ENCODE measurements at regions not wholly inside any gene's neighbourhood (a gene's known extent, or its start where the extent isn't known, plus 50 kb on each side); places are given as distances from the start of the nearest gene placed in this dataset.
"Not testable (repeated sequence)": the region's sequence is repeated elsewhere in the genome, so short reads cannot be mapped to it uniquely, and the experiment has no call there.

GRCh38 chr2:120539937-120540718 is 194.2 kb downstream of the INHBB start:
- no peak for DNase-seq

GRCh38 chr2:120540719-120541552 is 194.7 kb upstream of the GLI2 start:
- no peak for DNase-seq

GRCh38 chr2:120541553-120541932 is 194.1 kb upstream of the GLI2 start:
- no peak for DNase-seq

GRCh38 chr2:120541972-120542670 is 193.5 kb upstream of the GLI2 start:
- no peak for DNase-seq

GRCh38 chr2:120542911-120543527 is 192.6 kb upstream of the GLI2 start:
- DNase-seq = no peak

GRCh38 chr2:120543899-120544298 is 191.8 kb upstream of the GLI2 start:
- DNase-seq = no peak

- no peak for DNase-seq
These were observed 191.1 kb upstream of the GLI2 start for GRCh38 chr2:120544522-120544921.

GRCh38 chr2:120545007-120545406 is 190.7 kb upstream of the GLI2 start:
- not testable (repeated sequence) for DNase-seq

- DNase-seq = no peak
These were observed 190.1 kb upstream of the GLI2 start for GRCh38 chr2:120545521-120546047.

- no peak for DNase-seq
These were observed 189.4 kb upstream of the GLI2 start for GRCh38 chr2:120546048-120546864.

GRCh38 chr2:120546865-120547390 is 188.7 kb upstream of the GLI2 start:
- no peak for DNase-seq

GRCh38 chr2:120547662-120548061 is 188.0 kb upstream of the GLI2 start:
- no peak for DNase-seq

- DNase-seq = no peak
These were observed 186.8 kb upstream of the GLI2 start for GRCh38 chr2:120548627-120549608.

GRCh38 chr2:120549841-120550240 is 185.8 kb upstream of the GLI2 start:
- DNase-seq = no peak

GRCh38 chr2:120550282-120550681 is 185.4 kb upstream of the GLI2 start:
- no peak for DNase-seq

GRCh38 chr2:120550893-120551446 is 184.7 kb upstream of the GLI2 start:
- DNase-seq = no peak

- no peak for DNase-seq
These were observed 184.1 kb upstream of the GLI2 start for GRCh38 chr2:120551522-120551921.

- DNase-seq = no peak
These were observed 183.6 kb upstream of the GLI2 start for GRCh38 chr2:120552079-120552478.

GRCh38 chr2:120552800-120553481 is 182.7 kb upstream of the GLI2 start:
- no peak for DNase-seq

Data from T-helper 9 cell (primary cell).